ENCODE measurements at regions not wholly inside any gene's neighbourhood (a gene's known extent, or its start where the extent isn't known, plus 50 kb on each side); places are given as distances from the start of the nearest gene placed in this dataset.
"Not testable (repeated sequence)": the region's sequence is repeated elsewhere in the genome, so short reads cannot be mapped to it uniquely, and the experiment has no call there.

GRCh38 chrX:14347523-14347922 is 181.8 kb upstream of the GLRA2 start:
- no peak for DNase-seq

DNA sequence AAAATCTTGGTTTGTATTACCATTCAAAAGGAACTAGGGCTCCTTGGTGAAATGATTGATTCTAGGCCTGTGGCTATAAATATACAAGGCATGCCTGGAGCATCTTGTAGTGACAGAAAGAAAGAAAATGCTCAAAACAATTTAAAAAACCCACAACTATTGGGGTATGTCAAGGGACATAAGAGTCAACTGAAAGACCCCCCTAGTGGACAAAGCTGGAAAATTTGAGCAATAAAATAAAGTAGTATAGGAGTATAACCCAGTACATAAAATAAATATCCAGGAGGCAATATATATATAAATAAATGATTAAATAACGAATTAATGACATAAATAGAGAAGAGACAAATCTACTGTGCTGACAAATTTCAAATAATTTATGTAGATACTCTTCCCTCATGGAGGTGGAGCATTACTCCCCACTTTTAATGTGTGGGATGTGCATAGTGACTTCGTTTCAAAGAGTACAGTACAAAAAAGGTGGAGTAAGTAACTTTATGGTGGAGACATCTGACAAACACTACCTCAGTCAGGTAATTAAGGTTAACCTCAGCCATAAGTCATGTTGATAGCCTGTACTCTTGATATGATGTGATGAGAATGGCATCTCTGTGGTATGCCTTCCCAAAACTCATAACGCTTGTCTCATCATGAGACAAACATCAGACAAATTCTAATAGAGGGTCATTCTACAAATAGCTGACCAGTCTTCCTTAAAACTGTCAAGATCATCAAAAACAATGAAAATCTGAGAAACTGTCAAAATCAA is 185.0 kb upstream of the GLRA2 start:
- DNase-seq = peak; percentile 1

DNA sequence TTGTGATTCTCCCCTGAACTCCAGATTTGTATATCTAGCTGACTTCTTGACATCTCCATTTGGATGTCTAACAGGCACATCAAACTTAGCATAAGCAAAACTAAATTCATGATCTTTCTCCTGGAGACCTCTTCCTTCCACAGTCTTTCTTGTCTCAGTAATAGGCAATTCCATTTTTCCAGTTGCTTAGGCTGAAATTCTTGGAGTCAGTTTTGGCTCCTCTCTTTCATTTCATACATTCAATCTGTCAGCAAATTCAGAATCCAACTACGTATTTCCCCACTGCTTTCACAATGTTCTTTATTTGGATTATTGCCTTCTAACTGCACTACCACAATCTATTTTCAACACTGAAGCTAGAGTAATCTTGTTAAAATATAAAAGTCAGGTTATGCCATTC is 219.9 kb upstream of the GLRA2 start:
- DNase-seq = no peak

GRCh38 chrX:14308976-14309375 is 220.4 kb upstream of the GLRA2 start:
- DNase-seq = not testable (repeated sequence)

GRCh38 chrX:14303891-14304290 is 225.4 kb upstream of the GLRA2 start:
- DNase-seq = no peak

- DNase-seq = not testable (repeated sequence)
Measured at GRCh38 chrX:14302561-14302960, 226.8 kb upstream of the GLRA2 start.

DNA sequence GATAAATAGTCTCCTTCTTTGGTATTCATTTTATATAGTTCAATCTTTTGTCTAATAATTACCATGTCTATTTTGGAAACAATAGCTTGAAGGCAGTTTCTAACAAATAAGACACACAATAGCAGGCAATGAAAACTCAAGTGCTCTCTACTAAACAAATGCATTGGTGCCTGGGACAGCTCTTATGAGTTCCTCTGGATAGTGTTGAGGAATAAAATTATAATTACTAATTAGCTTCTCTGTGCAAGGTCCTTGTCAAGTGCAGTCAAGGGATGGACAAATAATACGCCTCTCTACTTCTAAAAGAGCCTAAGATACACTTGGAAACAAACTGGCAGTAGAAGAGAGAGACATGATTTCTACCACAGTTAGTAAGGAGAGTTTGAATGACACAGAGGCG is 229.0 kb upstream of the GLRA2 start:
- DNase-seq = no peak

GRCh38 chrX:14295426-14295825 is 233.9 kb upstream of the GLRA2 start:
- DNase-seq = no peak

DNA sequence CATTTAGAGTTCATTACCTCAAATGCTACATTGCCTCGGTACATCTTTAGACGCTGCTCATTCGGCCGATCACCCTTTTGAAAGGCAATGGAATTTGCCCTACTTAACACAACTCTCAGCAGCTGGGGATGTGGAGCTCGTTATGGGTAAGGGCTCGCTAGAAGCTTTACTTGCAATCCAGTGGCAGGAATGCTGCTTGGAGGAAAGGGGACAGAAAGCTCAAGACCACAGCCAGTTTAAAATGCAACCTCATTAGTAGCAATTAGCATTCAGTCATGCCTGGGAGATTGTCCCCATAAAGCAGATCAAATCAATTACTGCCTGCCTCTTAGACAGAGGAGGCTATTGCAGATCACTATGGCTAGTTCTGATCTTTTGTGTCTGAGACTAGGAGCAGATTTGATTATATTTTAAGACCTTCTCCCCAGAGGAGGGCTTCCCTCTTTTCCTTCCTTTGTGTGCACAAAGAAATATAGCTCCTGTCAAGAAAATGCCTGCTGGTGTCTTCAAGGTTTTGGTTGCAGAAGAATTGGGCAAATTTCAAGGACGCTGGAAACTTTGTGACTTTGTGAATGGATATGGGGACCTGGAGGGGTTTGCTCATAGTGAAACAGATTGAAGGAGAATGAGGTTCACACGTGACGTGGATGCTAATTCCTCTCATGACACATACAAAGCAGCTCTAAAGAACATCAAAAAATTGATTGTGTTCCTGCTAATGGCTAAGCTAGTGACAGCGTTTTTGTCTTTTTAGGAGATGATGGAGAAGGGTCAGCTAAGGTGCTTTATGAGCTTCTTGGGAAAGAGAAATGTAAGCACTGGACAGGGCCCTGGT is 237.5 kb upstream of the GLRA2 start:
- peak; percentile 6 for DNase-seq

GRCh38 chrX:14290335-14290734 is 239.0 kb upstream of the GLRA2 start:
- DNase-seq = no peak

- no peak for DNase-seq
Measured at GRCh38 chrX:14274691-14275090, 245.0 kb upstream of the GEMIN8 start.

GRCh38 chrX:14267216-14267615 is 237.5 kb upstream of the GEMIN8 start:
- DNase-seq = no peak

DNA sequence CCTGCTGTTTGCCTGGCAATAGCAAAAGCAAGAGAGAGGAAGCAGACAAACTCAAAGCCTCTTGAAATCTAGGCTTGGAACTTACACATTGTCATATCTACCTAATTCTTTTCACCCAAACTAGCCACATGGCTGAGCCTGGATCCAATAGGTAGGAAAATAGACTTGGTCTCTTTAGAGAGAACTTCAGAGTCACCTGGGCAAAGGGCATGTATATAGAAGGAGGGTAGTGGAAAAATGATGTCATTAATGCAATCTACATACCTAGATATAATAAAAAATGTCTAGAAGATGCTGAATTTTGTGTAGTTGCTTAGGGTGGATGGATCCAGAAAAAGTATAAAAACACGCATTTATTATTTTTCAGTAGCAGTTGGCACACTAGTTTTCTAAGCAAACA is 237.0 kb upstream of the GEMIN8 start:
- no peak for DNase-seq

DNA sequence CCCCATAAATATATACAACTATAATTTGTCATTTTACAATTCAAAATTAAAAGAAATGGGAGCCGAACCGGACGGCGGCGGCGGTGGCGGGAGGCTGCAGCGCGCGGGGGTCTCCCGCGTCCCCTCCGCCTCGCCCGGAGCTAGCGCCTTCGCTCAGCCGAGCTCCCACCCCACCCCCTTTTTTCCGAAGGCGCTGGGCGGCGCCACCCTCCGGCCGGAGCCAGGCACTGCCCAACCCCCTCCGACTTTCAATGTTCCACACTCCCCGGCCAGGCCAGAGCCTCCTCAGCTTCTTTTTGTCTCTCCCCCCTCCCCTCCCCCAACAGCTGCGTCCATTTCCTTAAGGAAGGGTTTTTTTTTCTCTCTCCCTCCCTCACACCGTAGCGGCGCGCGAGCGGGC is 214.1 kb upstream of the GEMIN8 start:
- DNase-seq = no peak

DNA sequence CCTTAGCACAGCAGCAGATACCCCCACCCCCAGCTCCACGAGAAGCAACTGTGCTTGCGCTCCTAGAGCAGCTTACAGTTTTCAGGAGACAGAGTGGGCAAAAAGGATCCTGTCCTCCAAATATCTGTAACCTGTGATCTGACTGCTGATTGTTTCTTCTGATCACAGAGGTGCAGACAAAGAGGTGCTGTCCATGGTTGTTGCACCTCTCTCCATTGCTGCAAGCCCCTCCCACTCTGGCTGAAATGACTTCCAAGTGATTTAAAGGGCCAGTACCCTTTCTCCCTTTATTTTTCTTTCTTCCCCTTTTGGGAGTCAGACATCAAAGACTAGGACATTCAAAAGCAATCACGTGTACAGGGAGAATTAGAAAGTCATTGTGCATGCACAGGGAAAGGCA is 205.3 kb upstream of the GEMIN8 start:
- no peak for DNase-seq

GRCh38 chrX:14232688-14233087 is 203.0 kb upstream of the GEMIN8 start:
- no peak for DNase-seq

GRCh38 chrX:14228611-14229010 is 198.9 kb upstream of the GEMIN8 start:
- no peak for DNase-seq

DNA sequence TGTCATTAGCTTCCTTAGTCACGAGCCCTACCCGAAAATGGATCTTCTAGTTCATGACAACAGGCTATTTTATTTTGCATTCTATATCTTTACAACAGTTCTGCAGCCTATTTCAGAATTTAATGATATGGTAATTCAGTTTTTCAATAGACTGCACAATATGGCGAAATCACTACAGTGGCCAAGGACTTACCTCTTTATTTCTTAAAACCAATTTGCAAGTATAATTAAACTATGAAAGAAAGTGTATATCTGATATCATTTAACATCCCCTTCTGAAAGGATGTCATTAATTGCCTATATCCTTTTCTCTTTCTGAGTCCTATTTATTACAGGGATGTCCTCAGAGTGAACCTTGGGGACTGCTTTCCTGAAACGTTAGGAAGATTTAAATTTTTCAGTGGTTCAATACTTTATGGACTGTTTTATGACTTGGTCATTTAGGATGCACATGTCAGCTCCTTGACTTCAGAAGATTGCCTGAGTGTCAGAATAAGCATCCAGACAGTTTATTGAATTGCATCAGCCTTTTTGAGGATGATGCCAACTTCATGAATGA is 190.8 kb upstream of the GEMIN8 start:
- no peak for DNase-seq

- no peak for DNase-seq
Measured at GRCh38 chrX:14209034-14209433, 179.3 kb upstream of the GEMIN8 start.

- no peak for DNase-seq
Measured at GRCh38 chrX:14194711-14195110, 165.0 kb upstream of the GEMIN8 start.

DNA sequence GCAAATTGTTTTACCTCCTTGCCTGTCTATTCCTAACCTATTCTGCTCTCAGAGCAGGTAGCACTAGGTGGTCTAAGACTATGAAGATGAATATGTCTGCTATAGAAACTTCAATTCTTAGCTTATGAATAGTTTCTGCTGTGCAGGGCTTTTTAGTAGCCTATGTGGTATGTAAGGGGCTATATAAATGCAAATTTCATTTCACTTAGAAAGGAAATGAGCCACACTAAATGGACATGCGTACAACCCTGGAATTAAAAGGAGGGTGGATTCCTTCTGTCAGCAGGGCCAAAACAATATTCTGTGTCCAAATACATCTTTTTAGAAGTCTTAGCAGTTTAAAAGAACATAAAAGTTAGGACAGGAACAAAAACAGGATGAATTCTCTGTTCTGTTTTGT is 163.9 kb upstream of the GEMIN8 start:
- no peak for DNase-seq

- no peak for DNase-seq
Measured at GRCh38 chrX:14173873-14174272, 144.2 kb upstream of the GEMIN8 start.

DNA sequence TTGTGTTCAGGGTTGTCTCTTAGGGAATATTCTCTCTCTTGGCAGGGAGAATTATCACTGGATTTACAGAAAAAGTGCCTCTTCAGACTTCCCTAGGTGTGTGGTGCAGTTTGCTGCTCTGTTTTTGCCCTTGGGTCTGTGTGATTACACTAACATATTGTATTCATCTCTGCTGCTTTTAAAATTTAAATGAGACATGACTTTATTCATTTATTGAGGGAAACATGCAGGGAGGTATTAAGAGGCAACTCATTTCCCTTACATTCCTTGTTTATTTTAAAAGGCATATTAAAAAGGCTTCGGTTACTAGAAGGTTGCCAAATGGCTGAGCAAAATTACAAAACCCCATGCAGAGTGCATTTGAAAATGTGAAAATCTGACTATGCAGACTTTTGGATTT is 135.1 kb upstream of the GEMIN8 start:
- no peak for DNase-seq

- no peak for DNase-seq
Measured at GRCh38 chrX:14125462-14125861, 95.8 kb upstream of the GEMIN8 start.

Measured in NCI-H82 (cell line).